ENCODE measurements at regions not wholly inside any gene's neighbourhood (a gene's known extent, or its start where the extent isn't known, plus 50 kb on each side); places are given as distances from the start of the nearest gene placed in this dataset. TPM values are rescaled to one million over a fixed set of nuclear protein-coding genes. Genes with fewer than 3 reads are reported as not detected.

- Histone ChIP-seq H3K36me3 (ENCODE audit: control insufficient read depth in 3 of 3, insufficient read depth in 3 of 3, low read length in 3 of 3) (no peaks in the 10 kb centered on the region), H3K27me3 (ENCODE audit: control insufficient read depth in 3 of 3, insufficient read depth in 3 of 3, low read length in 3 of 3) (peaks cover 16 to 22% (median 18%) of the 10 kb centered on the region in 3 donors), H3K9ac (ENCODE audit: low read depth in 1 of 3, low read length in 3 of 3) (no peak overlapping the region), H3K9me3 (ENCODE audit: control insufficient read depth in 3 of 3, low read length in 3 of 3) (no peaks in the 10 kb centered on the region), H3K4me1 (ENCODE audit: control insufficient read depth in 3 of 3, insufficient read depth in 3 of 3, low read length in 3 of 3) (peaks cover 0 to 2% (median 0%) of the 10 kb centered on the region in 3 donors), H3K27ac (ENCODE audit: low read depth, low read length) (no peak overlapping the region), H3K4me3 (ENCODE audit: low read length in 3 of 3) (no peak overlapping the region)
Observed at GRCh38 chr15:98596131-98596530, 52.2 kb upstream of the IGF1R start.

DNA sequence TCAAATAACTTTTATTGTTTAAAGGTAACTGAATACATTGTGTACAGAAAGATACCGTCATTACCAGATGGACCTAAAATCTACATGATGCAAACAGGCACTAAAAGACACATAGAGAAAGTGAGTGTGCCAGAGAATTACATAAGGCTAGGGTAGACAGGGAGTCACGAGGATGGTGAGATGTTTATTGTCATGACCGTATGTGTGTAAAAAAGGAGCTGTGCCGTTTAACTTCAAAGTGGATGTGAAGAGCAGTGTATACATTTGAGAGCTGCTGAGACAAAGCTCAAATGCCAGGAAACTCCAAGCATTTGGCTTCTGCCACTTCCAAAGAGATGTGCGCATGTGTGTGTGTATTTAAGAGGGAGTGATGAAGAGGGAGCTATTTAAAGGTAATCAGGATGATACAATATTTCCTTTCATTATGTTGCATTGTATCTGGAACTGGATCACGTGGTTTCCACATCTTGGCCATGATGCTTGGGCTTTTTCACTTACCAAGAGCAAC lies 51.4 kb upstream of the IGF1R start:
- H3K27me3 ChIP-seq (ENCODE audit: control insufficient read depth in 3 of 3, insufficient read depth in 3 of 3, low read length in 3 of 3), result peaks cover 14 to 18% (median 16%) of the 10 kb centered on the region in 3 donors
- H3K9me3 ChIP-seq (ENCODE audit: control insufficient read depth in 3 of 3, low read length in 3 of 3), result no peaks in the 10 kb centered on the region
- peaks cover 0 to 2% (median 0%) of the 10 kb centered on the region in 3 donors for H3K4me1 ChIP-seq (ENCODE audit: control insufficient read depth in 3 of 3, insufficient read depth in 3 of 3, low read length in 3 of 3)
- H3K36me3 ChIP-seq (ENCODE audit: control insufficient read depth in 3 of 3, insufficient read depth in 3 of 3, low read length in 3 of 3), result no peaks in the 10 kb centered on the region
- H3K4me3 ChIP-seq (ENCODE audit: low read length in 3 of 3), result no peak overlapping the region
- no peak overlapping the region for H3K9ac ChIP-seq (ENCODE audit: low read depth in 1 of 3, low read length in 3 of 3)
- H3K27ac ChIP-seq (ENCODE audit: low read depth, low read length), result no peak overlapping the region

DNA sequence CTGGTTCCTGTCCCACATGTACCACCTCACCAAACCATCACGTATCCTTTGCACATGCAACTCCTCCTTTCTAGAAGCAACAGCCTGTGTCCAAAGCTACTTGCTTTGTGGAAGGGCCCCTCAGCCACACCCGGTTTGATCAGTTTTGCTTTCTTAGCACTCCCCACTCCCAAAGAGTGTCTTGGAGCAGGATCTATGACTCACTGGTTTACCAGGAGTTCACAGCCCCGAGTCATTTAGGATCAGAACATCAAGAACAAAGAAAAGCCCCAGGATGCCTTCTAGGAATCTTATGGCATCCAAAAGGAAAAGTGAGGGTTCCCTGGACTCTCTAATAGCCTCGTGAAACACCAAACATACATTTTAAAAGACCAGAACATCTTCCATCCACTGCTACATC lies 50.7 kb upstream of the IGF1R start:
- H3K27ac ChIP-seq (ENCODE audit: low read depth, low read length), result no peak overlapping the region
- H3K36me3 ChIP-seq (ENCODE audit: control insufficient read depth in 3 of 3, insufficient read depth in 3 of 3, low read length in 3 of 3), result no peaks in the 10 kb centered on the region
- peaks cover 0 to 2% (median 0%) of the 10 kb centered on the region in 3 donors for H3K4me1 ChIP-seq (ENCODE audit: control insufficient read depth in 3 of 3, insufficient read depth in 3 of 3, low read length in 3 of 3)
- no peaks in the 10 kb centered on the region for H3K9me3 ChIP-seq (ENCODE audit: control insufficient read depth in 3 of 3, low read length in 3 of 3)
- no peak overlapping the region for H3K4me3 ChIP-seq (ENCODE audit: low read length in 3 of 3)
- peaks cover 10 to 18% (median 16%) of the 10 kb centered on the region in 3 donors for H3K27me3 ChIP-seq (ENCODE audit: control insufficient read depth in 3 of 3, insufficient read depth in 3 of 3, low read length in 3 of 3)
- H3K9ac ChIP-seq (ENCODE audit: low read depth in 1 of 3, low read length in 3 of 3), result no peak overlapping the region

Small RNAs in the stretch of these regions (small RNA-seq; reads per million reads assigned to genes)
- gene AC022523.2 (not detected), gene RF00026 (not detected), gene RNU6-1186P (not detected)
